Caco-2 (cell line): ENCODE measurements at regions not wholly inside any gene's neighbourhood (a gene's known extent, or its start where the extent isn't known, plus 50 kb on each side); places are given as distances from the start of the nearest gene placed in this dataset.

ENCODE experiments used
- BruUV-seq: library from RNA; stranded (reverse); fragments of 400-500 nt; replicated peaks from 2 replicates; lab custom pipeline; 2021; lab: Mats Ljungman, UMichigan
- CTCF ChIA-PET: fragments of 300-600 bp; sonication (Branson Sonifier 250); formaldehyde crosslinking; loops from one replicate; lab custom pipeline; 2022; ENCODE audit warnings: antibody characterized with exemption; lab: Charles Lee
- POLR2A ChIA-PET: fragments of 300-600 bp; sonication (Branson Sonifier 250); formaldehyde crosslinking; loops from one replicate; lab custom pipeline; 2022; ENCODE audit warnings: antibody characterized with exemption; lab: Charles Lee
- DNase-seq, 2 experiments: peaks; one replicate each; pipeline versions ENCODE4 v3.0.0 to v3.0.0-alpha.2; 2020 to 2022
- H3K27me3 ChIP-seq: replicated peaks from 2 replicates; pipeline ENCODE4 v1.6.0; 2011; ENCODE audit warnings: low read length; ENCODE audit not compliant: control insufficient read depth, insufficient read depth
- H3K36me3 ChIP-seq: 2 replicates; pipeline ENCODE4 v1.5.1; 2011; ENCODE audit warnings: low read length; ENCODE audit not compliant: control insufficient read depth, insufficient read depth
- H3K4me1 ChIP-seq: fragments of 250-450 bp; sonication (Bioruptor Pico); 2 replicates; pipeline ENCODE4 v1.5.1; 2020; ENCODE audit warnings: mild to moderate bottlenecking
- H3K4me3 ChIP-seq: 2 replicates; pipeline ENCODE4 v1.5.1; 2011; ENCODE audit warnings: low read depth, mild to moderate bottlenecking, control low read depth, low read length
- H3K9me3 ChIP-seq: fragments of 250-450 bp; sonication (Bioruptor Pico); 2 replicates; pipeline ENCODE4 v1.5.1; 2020; ENCODE audit warnings: mild to moderate bottlenecking, moderate library complexity
- H3K27ac Mint-ChIP-seq: one replicate; pipeline ENCODE4 v1.8.0; 2022; ENCODE audit warnings: mixed read lengths; ENCODE audit not compliant: unreplicated experiment
- H3K27me3 Mint-ChIP-seq: one replicate; pipeline ENCODE4 v1.8.0; 2022; ENCODE audit warnings: mixed read lengths; ENCODE audit not compliant: insufficient read depth, unreplicated experiment
- H3K36me3 Mint-ChIP-seq: one replicate; pipeline ENCODE4 v1.8.0; 2022; ENCODE audit warnings: mild to moderate bottlenecking, mixed read lengths; ENCODE audit not compliant: insufficient read depth, unreplicated experiment
- H3K4me1 Mint-ChIP-seq: one replicate; pipeline ENCODE4 v1.8.0; 2022; ENCODE audit warnings: low read depth, mixed read lengths; ENCODE audit not compliant: unreplicated experiment
- H3K4me3 Mint-ChIP-seq: one replicate; pipeline ENCODE4 v1.8.0; 2022; ENCODE audit warnings: mild to moderate bottlenecking, moderate library complexity, mixed read lengths; ENCODE audit not compliant: unreplicated experiment
- H3K9me3 Mint-ChIP-seq: one replicate; pipeline ENCODE4 v1.8.0; 2022; ENCODE audit warnings: mixed read lengths; ENCODE audit not compliant: unreplicated experiment
- intact Hi-C: fragments of 100-400 bp; cut with micrococcal nuclease; formaldehyde crosslinking; loops from one replicate; pipeline ENCODE4 v1.10.0; 2022; ENCODE audit not compliant: unreplicated experiment
- TF ChIP-seq, protein P1 (sequence below), 2 experiments: fragments of 200-600 bp in 1 of 2; IDR thresholded peaks; 1 replicate in 1 of 2; 2 replicates in 1 of 2; pipeline versions ENCODE4 v1.5.1 to v1.8.0; 2011 to 2022; ENCODE audit warnings: antibody characterized with exemption in 1 of 2, control low read depth in 1 of 2, inconsistent platforms in 1 of 2, low read depth in 1 of 2, low read length in 1 of 2, mild to moderate bottlenecking in 1 of 2, moderate library complexity in 1 of 2; ENCODE audit not compliant: insufficient read depth in 1 of 2, severe bottlenecking in 1 of 2, unreplicated experiment in 1 of 2

DNA sequence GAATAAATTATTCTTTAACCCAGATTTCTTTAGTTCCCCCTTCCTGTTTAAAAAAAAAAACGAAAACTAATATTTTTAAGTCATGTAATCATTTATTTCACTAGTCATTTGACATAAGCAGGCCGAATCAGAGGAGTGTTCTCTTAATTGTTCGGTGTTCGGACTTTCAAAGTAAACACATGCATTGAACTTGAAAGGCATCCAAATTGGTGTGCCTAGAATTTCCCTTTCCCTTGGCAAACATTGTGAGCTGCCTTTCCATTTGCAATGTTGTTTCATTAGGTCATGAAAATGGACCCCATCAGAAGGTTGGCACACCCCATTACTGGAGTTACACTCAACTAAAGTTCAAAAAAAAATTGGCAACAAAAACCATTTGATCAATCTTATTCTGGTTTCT, 283.0 kb upstream of the MARCKS start:
- Histone ChIP-seq H3K27me3 (no peaks in the 10 kb centered on the region), H3K4me3 (no peak overlapping the region), H3K4me1 (no peaks in the 10 kb centered on the region), H3K36me3 (no peaks in the 10 kb centered on the region), H3K9me3 (peaks cover 3% of the 10 kb centered on the region; the same call in 1 of the 2 replicates)
- no TSS peak for BruUV-seq
- H3K27me3 Mint-ChIP-seq, result no peaks in the 10 kb centered on the region
- H3K4me1 Mint-ChIP-seq, result no peaks in the 10 kb centered on the region
- no peak overlapping the region for H3K4me3 Mint-ChIP-seq
- POLR2A ChIA-PET, result no interaction called here
- H3K36me3 Mint-ChIP-seq, result no peaks in the 10 kb centered on the region
- TF ChIP-seq, protein P1, sequence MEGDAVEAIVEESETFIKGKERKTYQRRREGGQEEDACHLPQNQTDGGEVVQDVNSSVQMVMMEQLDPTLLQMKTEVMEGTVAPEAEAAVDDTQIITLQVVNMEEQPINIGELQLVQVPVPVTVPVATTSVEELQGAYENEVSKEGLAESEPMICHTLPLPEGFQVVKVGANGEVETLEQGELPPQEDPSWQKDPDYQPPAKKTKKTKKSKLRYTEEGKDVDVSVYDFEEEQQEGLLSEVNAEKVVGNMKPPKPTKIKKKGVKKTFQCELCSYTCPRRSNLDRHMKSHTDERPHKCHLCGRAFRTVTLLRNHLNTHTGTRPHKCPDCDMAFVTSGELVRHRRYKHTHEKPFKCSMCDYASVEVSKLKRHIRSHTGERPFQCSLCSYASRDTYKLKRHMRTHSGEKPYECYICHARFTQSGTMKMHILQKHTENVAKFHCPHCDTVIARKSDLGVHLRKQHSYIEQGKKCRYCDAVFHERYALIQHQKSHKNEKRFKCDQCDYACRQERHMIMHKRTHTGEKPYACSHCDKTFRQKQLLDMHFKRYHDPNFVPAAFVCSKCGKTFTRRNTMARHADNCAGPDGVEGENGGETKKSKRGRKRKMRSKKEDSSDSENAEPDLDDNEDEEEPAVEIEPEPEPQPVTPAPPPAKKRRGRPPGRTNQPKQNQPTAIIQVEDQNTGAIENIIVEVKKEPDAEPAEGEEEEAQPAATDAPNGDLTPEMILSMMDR (IDR thresholded peaks at IDR 0.05; ENCODE audit: insufficient read depth in 1 of 2, low read depth in 1 of 2, low read length in 1 of 2, severe bottlenecking in 1 of 2, unreplicated experiment in 1 of 2), result no peak
- H3K9me3 Mint-ChIP-seq, result no peaks in the 10 kb centered on the region
- no peak overlapping the region for H3K27ac Mint-ChIP-seq
- intact Hi-C loops, result loop anchor here (5.0 kb wide), 1 partner anchor 1347 kb away; no protein-coding TSS in a partner anchor
- CTCF ChIA-PET, result no interaction called here
- DNase-seq, result no peak

DNA sequence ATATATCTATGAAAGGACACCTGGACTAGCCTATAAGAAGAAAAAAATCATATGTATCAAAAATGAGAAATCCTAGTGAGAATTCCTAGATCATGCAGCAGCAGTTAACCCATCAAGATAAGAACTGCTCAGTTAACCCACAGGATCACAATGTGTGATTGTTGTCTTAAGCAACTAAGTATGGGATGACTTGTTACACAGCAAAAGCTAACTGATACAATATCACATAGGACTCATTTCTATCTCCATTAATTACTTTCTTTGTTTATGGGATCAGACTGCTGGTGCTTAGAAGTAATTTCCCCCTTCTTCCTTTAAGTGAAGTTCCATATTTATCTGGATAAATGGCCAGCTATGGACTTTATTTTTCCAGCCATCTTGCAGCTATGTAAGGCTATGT, 280.8 kb upstream of the MARCKS start:
- H3K4me1 ChIP-seq, result no peaks in the 10 kb centered on the region
- peaks cover 3% of the 10 kb centered on the region; the same call in 1 of the 2 replicates for H3K9me3 ChIP-seq
- H3K27me3 ChIP-seq, result no peaks in the 10 kb centered on the region
- intact Hi-C loops, result no loop called here
- POLR2A ChIA-PET, result no interaction called here
- Mint-ChIP-seq H3K36me3 (no peaks in the 10 kb centered on the region), H3K27me3 (no peaks in the 10 kb centered on the region), H3K9me3 (no peaks in the 10 kb centered on the region), H3K27ac (no peak overlapping the region), H3K4me1 (no peaks in the 10 kb centered on the region), H3K4me3 (no peak overlapping the region)
- no peak overlapping the region for H3K4me3 ChIP-seq
- no TSS peak for BruUV-seq
- CTCF ChIA-PET, result no interaction called here
- TF ChIP-seq, protein P1 (IDR thresholded peaks at IDR 0.05; ENCODE audit: insufficient read depth in 1 of 2, low read depth in 1 of 2, low read length in 1 of 2, severe bottlenecking in 1 of 2, unreplicated experiment in 1 of 2), result no peak
- H3K36me3 ChIP-seq, result no peaks in the 10 kb centered on the region
- DNase-seq, result no peak

DNA sequence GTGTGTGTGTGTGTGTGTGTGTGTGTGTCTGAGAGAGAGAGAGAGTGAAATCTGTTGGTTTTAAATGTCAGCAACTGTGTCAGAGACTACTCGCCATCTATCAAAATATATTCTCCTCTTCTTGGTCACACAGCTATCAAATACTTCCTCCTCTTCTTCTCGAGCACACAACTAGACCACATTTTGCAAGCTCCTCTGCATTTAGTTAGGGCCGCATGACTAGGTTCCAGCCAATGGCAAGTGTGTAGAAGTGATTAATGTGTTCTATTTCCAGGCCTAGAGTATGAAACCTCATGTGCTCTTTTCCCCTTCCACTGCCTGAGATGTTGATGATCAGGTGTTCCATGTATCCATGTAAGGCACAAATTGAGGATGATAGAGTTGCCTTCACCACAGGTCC, 278.5 kb upstream of the MARCKS start:
- H3K4me3 ChIP-seq, result no peak overlapping the region
- Mint-ChIP-seq H3K36me3 (no peaks in the 10 kb centered on the region), H3K27ac (no peak overlapping the region), H3K4me3 (no peak overlapping the region), H3K27me3 (no peaks in the 10 kb centered on the region), H3K9me3 (no peaks in the 10 kb centered on the region), H3K4me1 (no peaks in the 10 kb centered on the region)
- peaks cover 2% of the 10 kb centered on the region; the same call in 1 of the 2 replicates for H3K9me3 ChIP-seq
- ChIA-PET CTCF (interaction anchor here (0.6 kb wide), 1 partner anchor 698 kb away, joined by 3 read pairs; no protein-coding TSS in a partner anchor), POLR2A (interaction anchor here (0.5 kb wide), 1 partner anchor 589 kb away, joined by 3 read pairs; no protein-coding TSS in a partner anchor)
- TF ChIP-seq, protein P1 (IDR thresholded peaks at IDR 0.05; ENCODE audit: insufficient read depth in 1 of 2, low read depth in 1 of 2, low read length in 1 of 2, severe bottlenecking in 1 of 2, unreplicated experiment in 1 of 2), result no peak
- BruUV-seq, result no TSS peak
- H3K27me3 ChIP-seq, result no peaks in the 10 kb centered on the region
- no peak for DNase-seq
- H3K4me1 ChIP-seq, result no peaks in the 10 kb centered on the region
- intact Hi-C loops, result no loop called here
- H3K36me3 ChIP-seq, result no peaks in the 10 kb centered on the region
